ENCODE measurements at regions not wholly inside any gene's neighbourhood (a gene's known extent, or its start where the extent isn't known, plus 50 kb on each side); places are given as distances from the start of the nearest gene placed in this dataset.

DNA sequence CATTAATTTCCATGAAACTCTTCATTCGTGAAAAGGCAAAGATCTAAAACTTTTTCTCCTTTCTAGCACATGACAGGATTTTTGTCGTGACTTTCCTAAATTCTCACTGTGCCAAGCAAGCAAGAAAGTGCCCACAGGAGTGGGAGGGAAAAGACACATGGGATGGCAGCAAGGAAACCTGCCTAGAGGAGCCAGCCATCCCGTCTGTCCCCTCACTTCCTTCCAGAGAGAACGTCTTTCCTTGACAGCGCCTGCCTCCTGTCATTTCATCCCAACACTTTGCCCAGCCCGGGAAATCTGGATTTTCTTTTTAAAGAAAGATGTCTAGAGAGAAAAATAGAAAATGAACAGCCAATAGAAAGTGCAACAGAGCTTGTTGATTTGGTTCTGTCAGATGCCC, 200.6 kb upstream of the PTBP2 start:
- no peak for TF ChIP-seq SMAD1 (CRISPR knock-in tag; IDR thresholded peaks at IDR 0.05; ENCODE audit: borderline replicate concordance, low read depth)
- TF ChIP-seq, protein P1, sequence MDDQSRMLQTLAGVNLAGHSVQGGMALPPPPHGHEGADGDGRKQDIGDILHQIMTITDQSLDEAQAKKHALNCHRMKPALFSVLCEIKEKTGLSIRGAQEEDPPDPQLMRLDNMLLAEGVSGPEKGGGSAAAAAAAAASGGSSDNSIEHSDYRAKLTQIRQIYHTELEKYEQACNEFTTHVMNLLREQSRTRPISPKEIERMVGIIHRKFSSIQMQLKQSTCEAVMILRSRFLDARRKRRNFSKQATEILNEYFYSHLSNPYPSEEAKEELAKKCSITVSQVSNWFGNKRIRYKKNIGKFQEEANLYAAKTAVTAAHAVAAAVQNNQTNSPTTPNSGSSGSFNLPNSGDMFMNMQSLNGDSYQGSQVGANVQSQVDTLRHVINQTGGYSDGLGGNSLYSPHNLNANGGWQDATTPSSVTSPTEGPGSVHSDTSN (CRISPR knock-in tag; IDR thresholded peaks at IDR 0.05; ENCODE audit: borderline replicate concordance), result no peak
- TF ChIP-seq BHLHE40 (IDR thresholded peaks at IDR 0.05; ENCODE audit: low read length), result no peak
- TF ChIP-seq BCL6 (CRISPR knock-in tag; IDR thresholded peaks at IDR 0.05), result no peak
- TF ChIP-seq PHF5A (CRISPR knock-in tag; IDR thresholded peaks at IDR 0.05; ENCODE audit: low read depth, unreplicated experiment), result no peak
- TF ChIP-seq, protein P2, sequence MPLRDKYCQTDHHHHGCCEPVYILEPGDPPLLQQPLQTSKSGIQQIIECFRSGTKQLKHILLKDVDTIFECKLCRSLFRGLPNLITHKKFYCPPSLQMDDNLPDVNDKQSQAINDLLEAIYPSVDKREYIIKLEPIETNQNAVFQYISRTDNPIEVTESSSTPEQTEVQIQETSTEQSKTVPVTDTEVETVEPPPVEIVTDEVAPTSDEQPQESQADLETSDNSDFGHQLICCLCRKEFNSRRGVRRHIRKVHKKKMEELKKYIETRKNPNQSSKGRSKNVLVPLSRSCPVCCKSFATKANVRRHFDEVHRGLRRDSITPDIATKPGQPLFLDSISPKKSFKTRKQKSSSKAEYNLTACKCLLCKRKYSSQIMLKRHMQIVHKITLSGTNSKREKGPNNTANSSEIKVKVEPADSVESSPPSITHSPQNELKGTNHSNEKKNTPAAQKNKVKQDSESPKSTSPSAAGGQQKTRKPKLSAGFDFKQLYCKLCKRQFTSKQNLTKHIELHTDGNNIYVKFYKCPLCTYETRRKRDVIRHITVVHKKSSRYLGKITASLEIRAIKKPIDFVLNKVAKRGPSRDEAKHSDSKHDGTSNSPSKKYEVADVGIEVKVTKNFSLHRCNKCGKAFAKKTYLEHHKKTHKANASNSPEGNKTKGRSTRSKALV (CRISPR knock-in tag; IDR thresholded peaks at IDR 0.05), result no peak
- no peak for TF ChIP-seq ZNF260 (CRISPR knock-in tag; IDR thresholded peaks at IDR 0.05; ENCODE audit: borderline replicate concordance, low read depth)
- no peak for TF ChIP-seq CHCHD3 (CRISPR knock-in tag; IDR thresholded peaks at IDR 0.05)
- TF ChIP-seq SMAD3 (CRISPR knock-in tag; IDR thresholded peaks at IDR 0.05), result no peak
- TF ChIP-seq ZFP37 (CRISPR knock-in tag; IDR thresholded peaks at IDR 0.05; ENCODE audit: borderline replicate concordance), result no peak
- TF ChIP-seq ZBTB8A (CRISPR knock-in tag; IDR thresholded peaks at IDR 0.05; ENCODE audit: borderline replicate concordance, low read depth), result no peak
- no peak for TF ChIP-seq ZFP1 (CRISPR knock-in tag; IDR thresholded peaks at IDR 0.05)
